ENCODE measurements at regions not wholly inside any gene's neighbourhood (a gene's known extent, or its start where the extent isn't known, plus 50 kb on each side); places are given as distances from the start of the nearest gene placed in this dataset.
"Not testable (repeated sequence)": the region's sequence is repeated elsewhere in the genome, so short reads cannot be mapped to it uniquely, and the experiment has no call there.

- peaks cover 23% of the 10 kb centered on the region for H3K9me3 Mint-ChIP-seq (ENCODE audit: low read depth)
- TF ChIP-seq, protein P1, sequence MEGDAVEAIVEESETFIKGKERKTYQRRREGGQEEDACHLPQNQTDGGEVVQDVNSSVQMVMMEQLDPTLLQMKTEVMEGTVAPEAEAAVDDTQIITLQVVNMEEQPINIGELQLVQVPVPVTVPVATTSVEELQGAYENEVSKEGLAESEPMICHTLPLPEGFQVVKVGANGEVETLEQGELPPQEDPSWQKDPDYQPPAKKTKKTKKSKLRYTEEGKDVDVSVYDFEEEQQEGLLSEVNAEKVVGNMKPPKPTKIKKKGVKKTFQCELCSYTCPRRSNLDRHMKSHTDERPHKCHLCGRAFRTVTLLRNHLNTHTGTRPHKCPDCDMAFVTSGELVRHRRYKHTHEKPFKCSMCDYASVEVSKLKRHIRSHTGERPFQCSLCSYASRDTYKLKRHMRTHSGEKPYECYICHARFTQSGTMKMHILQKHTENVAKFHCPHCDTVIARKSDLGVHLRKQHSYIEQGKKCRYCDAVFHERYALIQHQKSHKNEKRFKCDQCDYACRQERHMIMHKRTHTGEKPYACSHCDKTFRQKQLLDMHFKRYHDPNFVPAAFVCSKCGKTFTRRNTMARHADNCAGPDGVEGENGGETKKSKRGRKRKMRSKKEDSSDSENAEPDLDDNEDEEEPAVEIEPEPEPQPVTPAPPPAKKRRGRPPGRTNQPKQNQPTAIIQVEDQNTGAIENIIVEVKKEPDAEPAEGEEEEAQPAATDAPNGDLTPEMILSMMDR (IDR thresholded peaks at IDR 0.05; ENCODE audit: unreplicated experiment), result no peak
- no peak for DNase-seq (ENCODE audit: low spot score, unreplicated experiment)
- H3K36me3 Mint-ChIP-seq (ENCODE audit: insufficient read depth), result peaks cover 5% of the 10 kb centered on the region
- no peak overlapping the region for H3K4me3 Mint-ChIP-seq (ENCODE audit: low read depth)
- no peaks in the 10 kb centered on the region for H3K4me1 Mint-ChIP-seq (ENCODE audit: low read depth)
- H3K27ac Mint-ChIP-seq, result no peak overlapping the region
- no peaks in the 10 kb centered on the region for H3K27me3 Mint-ChIP-seq
Observed at GRCh38 chr14:105622329-105622955, 96.1 kb downstream of the TMEM121 start.

- DNase-seq (ENCODE audit: low spot score, unreplicated experiment), result not testable (repeated sequence)
- peaks cover 19% of the 10 kb centered on the region for H3K9me3 Mint-ChIP-seq (ENCODE audit: low read depth)
Observed at GRCh38 chr14:105623178-105623577, 96.8 kb downstream of the TMEM121 start.

DNA sequence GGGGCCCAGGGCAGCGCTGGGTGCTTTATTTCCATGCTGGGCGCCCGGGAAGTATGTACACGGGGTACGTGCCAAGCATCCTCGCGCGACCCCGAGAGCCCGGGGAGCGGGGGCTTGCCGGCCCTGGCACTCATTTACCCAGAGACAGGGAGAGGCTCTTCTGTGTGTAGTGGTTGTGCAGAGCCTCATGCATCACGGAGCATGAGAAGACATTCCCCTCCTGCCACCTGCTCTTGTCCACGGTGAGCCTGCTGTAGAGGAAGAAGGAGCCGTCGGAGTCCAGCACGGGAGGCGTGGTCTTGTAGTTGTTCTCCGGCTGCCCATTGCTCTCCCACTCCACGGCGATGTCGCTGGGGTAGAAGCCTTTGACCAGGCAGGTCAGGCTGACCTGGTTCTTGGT lies 98.0 kb downstream of the TMEM121 start:
- not testable (repeated sequence) for H3K4me3 Mint-ChIP-seq (ENCODE audit: low read depth); H3K4me1 Mint-ChIP-seq (ENCODE audit: low read depth); DNase-seq (ENCODE audit: low spot score, unreplicated experiment)

More at GRCh38 chr14:105623178-105623577, 96.8 kb downstream of the TMEM121 start:
- not testable (repeated sequence) for H3K27me3 Mint-ChIP-seq; H3K4me1 Mint-ChIP-seq (ENCODE audit: low read depth); H3K27ac Mint-ChIP-seq; H3K4me3 Mint-ChIP-seq (ENCODE audit: low read depth); H3K36me3 Mint-ChIP-seq (ENCODE audit: insufficient read depth)

GRCh38 chr14:105624749-105625434 lies 98.5 kb downstream of the TMEM121 start:
- not testable (repeated sequence) for H3K27me3 Mint-ChIP-seq; H3K4me3 Mint-ChIP-seq (ENCODE audit: low read depth); H3K36me3 Mint-ChIP-seq (ENCODE audit: insufficient read depth); DNase-seq (ENCODE audit: low spot score, unreplicated experiment); H3K27ac Mint-ChIP-seq; H3K4me1 Mint-ChIP-seq (ENCODE audit: low read depth)
- peaks cover 20% of the 10 kb centered on the region for H3K9me3 Mint-ChIP-seq (ENCODE audit: low read depth)

More for the DNA sequence above, 98.0 kb downstream of the TMEM121 start:
- not testable (repeated sequence) for H3K36me3 Mint-ChIP-seq (ENCODE audit: insufficient read depth); H3K27ac Mint-ChIP-seq; H3K27me3 Mint-ChIP-seq
- H3K9me3 Mint-ChIP-seq (ENCODE audit: low read depth), result peaks cover 19% of the 10 kb centered on the region

- DNase-seq (ENCODE audit: low spot score, unreplicated experiment); H3K27me3 Mint-ChIP-seq; H3K4me3 Mint-ChIP-seq (ENCODE audit: low read depth); H3K36me3 Mint-ChIP-seq (ENCODE audit: insufficient read depth); H3K27ac Mint-ChIP-seq; H3K4me1 Mint-ChIP-seq (ENCODE audit: low read depth): not testable (repeated sequence)
- H3K9me3 Mint-ChIP-seq (ENCODE audit: low read depth), result peaks cover 21% of the 10 kb centered on the region
Observed at GRCh38 chr14:105625448-105625847, 99.1 kb downstream of the TMEM121 start.

GRCh38 chr14:105626111-105626510 lies 99.7 kb downstream of the TMEM121 start:
- not testable (repeated sequence) for H3K4me3 Mint-ChIP-seq (ENCODE audit: low read depth); H3K27me3 Mint-ChIP-seq; H3K27ac Mint-ChIP-seq; DNase-seq (ENCODE audit: low spot score, unreplicated experiment); H3K4me1 Mint-ChIP-seq (ENCODE audit: low read depth); H3K36me3 Mint-ChIP-seq (ENCODE audit: insufficient read depth)
- peaks cover 25% of the 10 kb centered on the region for H3K9me3 Mint-ChIP-seq (ENCODE audit: low read depth)

- not testable (repeated sequence) for H3K27ac Mint-ChIP-seq; DNase-seq (ENCODE audit: low spot score, unreplicated experiment); H3K4me3 Mint-ChIP-seq (ENCODE audit: low read depth); H3K36me3 Mint-ChIP-seq (ENCODE audit: insufficient read depth); H3K4me1 Mint-ChIP-seq (ENCODE audit: low read depth); H3K27me3 Mint-ChIP-seq
- H3K9me3 Mint-ChIP-seq (ENCODE audit: low read depth), result peaks cover 27% of the 10 kb centered on the region
Observed at GRCh38 chr14:105626651-105627050, 100.3 kb downstream of the TMEM121 start.

- H3K4me1 Mint-ChIP-seq (ENCODE audit: low read depth); H3K27me3 Mint-ChIP-seq; H3K27ac Mint-ChIP-seq; H3K4me3 Mint-ChIP-seq (ENCODE audit: low read depth); H3K36me3 Mint-ChIP-seq (ENCODE audit: insufficient read depth); DNase-seq (ENCODE audit: low spot score, unreplicated experiment): not testable (repeated sequence)
- peaks cover 33% of the 10 kb centered on the region for H3K9me3 Mint-ChIP-seq (ENCODE audit: low read depth)
Observed at GRCh38 chr14:105627287-105627686, 100.9 kb downstream of the TMEM121 start.

DNA sequence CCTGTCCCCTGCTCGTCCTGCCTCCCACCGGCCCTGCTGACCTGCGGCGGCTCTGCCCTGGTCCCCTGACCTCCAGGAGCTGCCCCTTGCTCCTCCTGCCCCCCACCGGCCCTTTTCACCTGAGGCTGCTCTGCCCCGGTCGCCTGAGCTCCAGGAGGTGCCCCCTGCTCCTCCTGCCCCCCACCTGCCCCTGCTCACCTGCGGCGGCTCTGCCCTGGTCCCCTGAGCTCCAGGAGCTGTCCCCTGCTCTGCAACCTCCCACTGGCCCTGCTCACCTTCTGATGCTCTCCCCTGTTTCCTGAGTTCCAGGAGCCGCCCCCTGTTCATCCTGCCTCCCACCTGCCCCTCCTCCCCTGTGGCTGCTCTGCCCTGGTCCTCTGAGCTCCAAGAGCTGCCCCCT lies 101.3 kb downstream of the TMEM121 start:
- Mint-ChIP-seq H3K4me1 (ENCODE audit: low read depth) (no peaks in the 10 kb centered on the region), H3K27me3 (no peaks in the 10 kb centered on the region), H3K9me3 (ENCODE audit: low read depth) (peaks cover 37% of the 10 kb centered on the region), H3K36me3 (ENCODE audit: insufficient read depth) (peaks cover 8% of the 10 kb centered on the region), H3K4me3 (ENCODE audit: low read depth) (no peak overlapping the region), H3K27ac (no peak overlapping the region)
- TF ChIP-seq, protein P1 (IDR thresholded peaks at IDR 0.05; ENCODE audit: unreplicated experiment), result no peak
- DNase-seq (ENCODE audit: low spot score, unreplicated experiment), result no peak

GRCh38 chr14:105628126-105628525 lies 101.7 kb downstream of the TMEM121 start:
- H3K27ac Mint-ChIP-seq; H3K4me3 Mint-ChIP-seq (ENCODE audit: low read depth); H3K36me3 Mint-ChIP-seq (ENCODE audit: insufficient read depth); H3K27me3 Mint-ChIP-seq; H3K4me1 Mint-ChIP-seq (ENCODE audit: low read depth); DNase-seq (ENCODE audit: low spot score, unreplicated experiment): not testable (repeated sequence)
- H3K9me3 Mint-ChIP-seq (ENCODE audit: low read depth), result peaks cover 39% of the 10 kb centered on the region

DNA sequence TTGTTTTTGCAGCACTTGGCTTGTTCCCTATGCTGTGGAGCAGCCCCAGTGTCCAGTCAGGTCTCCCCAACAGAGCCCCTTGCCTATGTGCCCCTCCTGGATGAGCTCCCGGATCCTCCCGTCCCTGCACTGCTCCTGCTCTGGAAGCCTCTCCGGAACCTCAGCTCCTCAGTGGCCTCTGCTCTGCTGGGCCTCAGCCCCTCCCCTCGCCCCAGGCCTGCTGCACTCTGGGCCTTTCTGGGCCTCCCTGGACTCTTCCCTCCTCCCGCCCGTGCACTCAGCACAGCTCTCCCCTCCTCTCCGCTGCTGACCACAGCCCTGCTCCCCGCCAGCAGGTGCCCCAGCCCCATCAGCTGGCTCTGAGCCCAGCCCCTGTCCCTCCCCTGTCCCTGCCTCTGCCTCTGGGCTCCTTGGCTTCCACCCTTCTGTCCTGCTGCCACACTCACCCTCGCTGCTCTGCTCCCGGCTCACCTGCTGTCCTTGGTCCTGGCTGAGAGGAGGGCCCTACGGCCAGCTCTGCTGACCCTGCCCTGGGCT lies 102.2 kb downstream of the TMEM121 start:
- H3K27me3 Mint-ChIP-seq, result not testable (repeated sequence)

More for the DNA sequence above, 102.2 kb downstream of the TMEM121 start:
- H3K4me1 Mint-ChIP-seq (ENCODE audit: low read depth); H3K36me3 Mint-ChIP-seq (ENCODE audit: insufficient read depth); DNase-seq (ENCODE audit: low spot score, unreplicated experiment); H3K4me3 Mint-ChIP-seq (ENCODE audit: low read depth); H3K27ac Mint-ChIP-seq: not testable (repeated sequence)
- peaks cover 43% of the 10 kb centered on the region for H3K9me3 Mint-ChIP-seq (ENCODE audit: low read depth)

All from progenitor cell of endocrine pancreas (in vitro differentiated cells).